Activated T-cell treated with anti-CD3 and anti-CD28 coated beads, Interleukin-2, amount 50 U/mL, for 1 hour (primary cell): ENCODE measurements at regions not wholly inside any gene's neighbourhood (a gene's known extent, or its start where the extent isn't known, plus 50 kb on each side); places are given as distances from the start of the nearest gene placed in this dataset.

Experiments
- DNase-seq: peaks from one replicate; pipeline ENCODE4 v3.0.0-alpha.2; 2020

DNA sequence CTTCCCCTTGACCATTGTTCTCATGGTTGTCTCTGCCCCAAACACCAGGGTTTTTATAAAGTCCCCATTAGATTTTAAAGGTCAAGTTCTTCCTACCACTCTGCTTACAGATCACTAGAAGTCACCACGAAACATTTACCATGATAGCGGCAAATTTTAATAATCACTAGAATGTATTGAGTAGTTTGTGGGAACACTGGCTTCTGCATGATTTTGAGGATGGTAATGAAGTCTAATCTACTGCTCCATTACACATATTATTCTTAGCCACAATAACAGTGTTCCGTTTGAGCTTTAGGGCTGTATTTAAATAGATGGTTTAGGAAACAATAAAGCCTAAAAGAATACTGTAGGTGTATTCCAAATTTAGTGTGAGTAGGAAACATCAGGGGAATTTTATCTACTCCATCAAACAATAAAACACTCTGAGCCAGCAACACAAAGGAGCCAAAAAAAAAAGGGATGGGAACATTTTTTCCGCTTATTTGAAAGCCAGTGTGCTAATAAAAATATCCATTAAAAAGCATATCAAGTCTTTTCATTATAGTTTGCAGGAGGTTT lies 49.7 kb downstream of the KLF12 start:
- DNase-seq, result no peak

DNA sequence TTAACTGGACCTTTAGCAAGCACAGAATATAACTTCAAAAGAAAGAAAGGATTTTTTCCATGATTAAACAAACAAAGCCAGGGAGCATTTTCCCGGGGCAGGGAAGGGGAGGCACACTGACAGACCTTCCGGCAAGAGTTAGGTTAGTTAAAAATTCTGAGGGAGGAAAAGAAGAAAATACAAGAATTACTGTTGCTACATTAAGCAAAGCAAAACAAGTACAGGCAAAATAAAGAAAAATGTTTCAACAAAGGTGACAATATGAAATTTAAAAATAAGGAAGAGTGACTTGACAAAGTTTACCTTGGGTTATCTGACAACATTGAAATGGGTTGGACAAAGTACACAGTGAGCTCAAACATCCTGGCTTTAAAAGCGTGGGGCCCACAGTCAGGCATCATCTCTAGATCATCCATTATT lies 51.5 kb downstream of the KLF12 start:
- no peak for DNase-seq

GRCh38 chr13:74080762-74081161 lies 53.4 kb downstream of the KLF12 start:
- no peak for DNase-seq

- DNase-seq, result no peak
Observed at GRCh38 chr13:74077792-74078191, 56.4 kb downstream of the KLF12 start.

DNA sequence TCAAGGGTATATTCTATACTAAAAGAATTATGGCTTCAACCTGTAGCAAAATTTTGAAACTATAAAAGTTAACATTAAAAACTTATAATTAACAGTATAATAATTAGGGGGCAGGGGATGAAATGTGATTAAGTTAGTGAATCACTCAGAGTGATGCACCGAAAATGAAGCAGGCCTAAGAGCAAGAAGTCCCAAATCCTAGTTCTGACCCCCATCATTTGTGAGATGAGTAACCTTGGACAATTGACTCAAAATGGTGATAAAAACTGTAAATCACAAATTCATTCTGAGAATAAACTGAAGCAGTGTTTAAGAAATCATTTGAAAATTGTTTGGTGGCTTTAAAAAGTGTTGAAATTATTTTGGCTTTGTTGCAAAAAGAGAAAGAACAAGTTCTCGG lies 56.8 kb downstream of the KLF12 start:
- DNase-seq, result no peak

- no peak for DNase-seq
Observed at GRCh38 chr13:74074723-74075122, 59.5 kb downstream of the KLF12 start.

DNA sequence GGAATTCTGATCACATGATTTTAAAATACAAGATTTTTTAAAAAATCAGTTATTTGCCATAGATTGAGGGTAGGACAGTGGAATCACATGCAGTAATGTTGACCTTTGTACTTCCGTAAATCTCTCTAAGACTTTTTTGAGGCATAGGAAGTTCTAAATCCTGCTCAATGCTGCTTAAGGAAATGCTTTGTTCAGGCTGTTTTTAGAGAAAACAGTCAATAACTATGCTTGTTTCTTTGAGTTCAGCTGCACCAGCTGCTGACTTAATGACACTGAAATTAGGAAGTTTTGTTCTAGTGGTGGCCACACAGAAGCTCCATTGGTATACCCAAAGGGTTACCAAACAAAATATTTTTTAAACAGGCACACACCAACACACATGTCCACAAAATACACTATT lies 60.9 kb downstream of the KLF12 start:
- no peak for DNase-seq

DNA sequence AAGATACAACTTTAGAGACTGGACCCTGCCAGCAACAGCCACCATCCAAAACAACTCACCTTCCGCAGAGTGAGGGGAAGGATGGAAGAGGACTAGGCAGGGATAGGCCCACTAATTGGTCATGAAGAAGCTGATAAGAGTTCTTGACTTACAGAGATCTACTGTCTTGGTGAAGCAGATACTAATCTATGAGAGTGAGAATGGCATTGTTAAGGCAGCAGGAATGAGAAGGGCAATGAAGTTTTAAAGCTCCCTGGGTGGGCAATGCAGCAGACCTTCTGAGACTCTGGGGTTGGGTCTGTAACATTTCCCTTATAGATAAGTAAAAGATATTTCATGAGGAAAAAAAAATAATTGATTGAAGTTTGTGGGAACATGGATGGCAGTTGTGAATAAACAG lies 63.7 kb downstream of the KLF12 start:
- no peak for DNase-seq

DNA sequence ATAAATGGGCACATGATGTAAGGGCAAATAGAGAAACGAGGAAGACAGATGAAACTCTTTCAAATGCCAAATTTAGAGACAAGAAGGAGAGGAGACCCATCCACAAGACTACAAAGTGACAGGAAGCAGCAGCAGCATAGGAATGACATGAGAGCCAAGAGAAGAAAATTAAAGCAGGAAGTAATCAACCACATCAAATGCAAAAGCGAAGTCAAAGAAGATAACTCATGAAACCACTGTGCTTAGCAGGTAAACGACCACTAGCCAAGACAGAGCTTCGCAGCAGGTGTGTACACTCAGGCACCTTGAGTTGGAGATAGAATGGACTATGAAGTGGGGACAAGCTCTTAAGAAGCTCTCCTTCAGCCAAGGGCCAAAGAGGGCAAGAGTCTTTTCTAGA lies 64.1 kb downstream of the KLF12 start:
- DNase-seq, result no peak

- DNase-seq, result no peak
Observed at GRCh38 chr13:74068471-74068870, 65.7 kb downstream of the KLF12 start.

DNA sequence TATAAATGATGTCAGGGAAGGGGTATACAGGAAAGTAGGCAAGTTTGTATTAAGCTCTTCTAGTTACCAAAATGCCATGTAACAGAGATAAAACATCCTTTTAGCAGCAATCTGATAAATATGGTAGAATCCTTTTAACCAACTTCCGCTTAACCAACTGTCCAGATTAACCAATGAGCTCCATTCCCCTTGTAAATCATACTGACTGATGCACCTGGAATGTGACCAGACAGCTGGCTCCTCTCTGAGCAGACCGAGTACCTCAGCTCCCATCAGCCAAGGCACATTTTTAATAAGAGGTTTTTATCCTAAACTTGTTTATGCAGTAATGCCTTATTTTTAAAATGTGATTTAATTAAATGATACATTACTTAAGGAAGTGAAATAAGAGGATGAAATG lies 66.4 kb downstream of the KLF12 start:
- no peak for DNase-seq

- no peak for DNase-seq
Observed at GRCh38 chr13:74066937-74067336, 67.3 kb downstream of the KLF12 start.

- DNase-seq, result no peak
Observed at GRCh38 chr13:74064805-74065312, 69.3 kb downstream of the KLF12 start.

DNA sequence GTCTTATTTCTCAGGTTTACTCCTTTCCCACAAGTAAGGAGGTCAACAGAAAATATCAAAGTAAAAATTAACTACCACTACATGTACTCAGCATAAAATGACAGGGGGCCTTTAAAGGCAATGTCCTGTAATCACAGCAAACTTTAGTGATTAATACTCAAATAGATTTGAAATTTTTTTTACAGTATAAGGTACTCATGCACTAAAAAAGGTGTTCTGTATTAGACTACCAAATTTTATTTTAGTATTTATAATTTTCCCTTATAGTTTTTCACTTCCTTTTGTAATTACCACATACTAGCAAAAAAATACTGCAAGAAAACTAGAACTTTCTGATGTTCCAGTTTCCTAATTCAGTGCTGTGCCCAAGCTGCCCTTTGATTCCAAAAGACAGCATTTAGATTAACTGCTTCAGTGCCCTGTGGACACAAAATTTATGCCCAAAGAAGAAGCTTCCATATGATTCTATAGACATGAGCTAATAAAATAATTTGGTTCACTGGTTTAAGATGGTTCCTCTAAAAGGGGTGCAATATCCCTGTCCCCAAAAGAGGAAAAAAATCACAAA lies 70.6 kb downstream of the KLF12 start:
- no peak for DNase-seq

DNA sequence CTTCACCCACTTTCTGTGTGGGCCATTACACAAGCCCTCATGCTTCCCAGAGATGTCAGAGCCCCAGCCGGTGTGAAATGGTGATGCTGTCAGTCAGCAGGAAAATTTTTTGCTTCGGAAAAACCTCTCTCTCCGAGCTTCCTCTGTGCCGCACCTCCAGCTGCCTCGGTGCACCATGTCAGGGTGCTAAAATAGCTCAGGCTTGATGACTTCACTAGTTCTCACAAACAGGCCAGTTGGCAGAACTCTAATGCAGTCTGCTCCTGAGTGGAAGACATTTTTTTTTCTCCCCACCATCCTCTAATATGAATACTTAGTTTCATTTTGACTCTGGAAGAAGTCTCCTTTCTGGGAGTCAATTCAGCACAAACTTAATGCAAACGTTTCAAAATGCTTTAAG lies 71.3 kb downstream of the KLF12 start:
- DNase-seq, result peak; percentile 39

- DNase-seq, result no peak
Observed at GRCh38 chr13:74061926-74062595, 72.1 kb downstream of the KLF12 start.

GRCh38 chr13:74056801-74057542 lies 77.2 kb downstream of the KLF12 start:
- no peak for DNase-seq

GRCh38 chr13:74052402-74052928 lies 81.7 kb downstream of the KLF12 start:
- DNase-seq, result no peak

- no peak for DNase-seq
Observed at GRCh38 chr13:74048756-74049155, 85.4 kb downstream of the KLF12 start.

DNA sequence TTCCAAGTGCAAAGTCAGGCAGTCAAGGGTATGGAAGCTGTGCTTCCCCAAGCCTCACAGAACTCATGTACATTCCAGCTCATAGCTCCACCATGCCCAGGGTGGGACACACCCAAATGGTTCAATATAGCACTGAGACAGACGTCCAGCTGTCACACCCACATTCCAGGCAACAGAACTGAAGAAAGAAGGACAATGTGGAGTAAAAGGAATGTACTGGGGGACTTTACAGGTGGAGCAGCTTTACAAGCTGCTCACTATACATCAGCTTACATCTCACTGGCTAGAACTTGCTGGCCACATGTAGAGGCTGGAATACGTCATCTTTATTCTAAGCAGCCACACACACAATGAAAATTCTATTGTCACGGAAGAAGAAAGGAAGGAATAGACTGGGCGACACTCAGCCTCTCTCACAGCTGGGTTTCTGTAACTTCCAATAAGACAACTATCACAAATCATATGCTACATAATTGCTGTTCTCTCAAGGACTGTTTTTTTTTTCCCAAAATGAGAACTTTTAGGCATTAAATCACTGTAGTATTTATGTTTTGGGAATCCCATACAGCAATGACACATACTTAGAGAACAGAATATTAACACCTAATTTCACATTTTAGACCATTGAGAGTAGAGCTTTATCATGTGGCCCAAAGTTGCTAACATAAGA lies 86.1 kb downstream of the KLF12 start:
- DNase-seq, result no peak

DNA sequence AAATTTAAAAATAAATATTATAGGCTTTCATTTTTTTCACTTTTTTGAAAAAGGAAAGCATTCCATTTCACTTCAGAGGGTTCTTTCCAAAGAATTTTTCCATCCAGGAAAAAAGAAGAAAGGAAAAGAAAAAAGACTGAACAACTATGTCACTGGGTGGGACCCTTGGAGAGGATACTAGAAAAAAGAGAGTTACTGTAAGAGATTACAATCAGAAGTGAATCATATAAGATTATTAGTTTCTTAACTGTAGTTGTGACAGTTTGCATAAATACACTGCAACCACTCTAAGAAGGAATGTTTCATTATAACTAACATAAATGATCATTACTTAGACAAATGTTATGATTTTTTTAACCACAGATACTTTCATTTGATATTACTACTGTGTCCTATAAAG lies 87.8 kb downstream of the KLF12 start:
- no peak for DNase-seq

DNA sequence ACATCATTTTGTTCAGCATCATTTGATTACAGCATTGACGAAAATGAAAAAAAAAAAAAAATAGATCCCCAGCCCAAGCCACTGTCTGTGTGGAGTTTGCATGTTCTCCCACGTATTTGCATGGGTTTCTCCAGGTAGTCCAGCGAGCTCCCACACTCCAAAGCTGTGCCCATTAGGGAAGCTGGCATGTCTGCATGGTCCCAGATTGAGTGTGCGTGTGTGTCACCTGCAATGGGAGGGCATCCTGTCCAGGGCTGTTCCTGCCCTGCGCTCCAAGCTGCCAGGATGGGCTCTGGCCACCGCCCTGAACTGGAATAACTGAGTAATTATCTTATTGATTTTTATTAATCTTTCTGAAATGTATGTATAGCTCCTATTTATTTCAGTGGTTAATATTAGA lies 88.6 kb downstream of the KLF12 start:
- DNase-seq, result no peak

DNA sequence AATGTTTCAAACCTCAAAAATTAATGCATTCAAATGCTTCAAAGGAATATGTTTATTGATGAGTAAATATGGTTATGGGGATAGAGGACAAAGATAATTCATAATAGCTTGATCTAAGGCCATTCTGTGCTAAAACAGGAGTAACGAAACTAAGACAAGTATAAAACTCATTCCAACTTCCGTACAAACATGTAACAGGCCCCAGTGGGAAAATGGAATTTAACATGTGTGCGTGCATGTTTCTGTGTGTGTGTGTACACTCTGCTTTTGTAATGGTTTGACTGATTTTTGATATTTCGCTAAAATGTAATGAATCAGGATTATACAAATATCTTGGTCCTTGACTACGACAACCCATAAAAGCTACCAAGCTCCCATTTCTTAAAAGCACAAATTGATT lies 91.0 kb downstream of the KLF12 start:
- no peak for DNase-seq
